NCI-H524 treated with DMSO at 0.1 percent for 48 hours (cell line): ENCODE measurements at regions not wholly inside any gene's neighbourhood (a gene's known extent, or its start where the extent isn't known, plus 50 kb on each side); places are given as distances from the start of the nearest gene placed in this dataset.

Source experiments
- DNase-seq: peaks from one replicate; lab custom pipeline; 2025; lab: John Stamatoyannopoulos, UW

GRCh38 chr15:88315221-88315878, 58.8 kb upstream of the NTRK3 start:
- no peak for DNase-seq

- no peak for DNase-seq
These were observed 56.5 kb upstream of the NTRK3 start for GRCh38 chr15:88312941-88313579.

- DNase-seq, result no peak
These were observed 52.8 kb upstream of the NTRK3 start for GRCh38 chr15:88309363-88309762.

- DNase-seq, result no peak
These were observed 50.8 kb upstream of the NTRK3 start for GRCh38 chr15:88307344-88307743.
